Endometrium (tissue), 2 donors: ENCODE measurements at regions not wholly inside any gene's neighbourhood (a gene's known extent, or its start where the extent isn't known, plus 50 kb on each side); places are given as distances from the start of the nearest gene placed in this dataset.
"Not testable (repeated sequence)": the region's sequence is repeated elsewhere in the genome, so short reads cannot be mapped to it uniquely, and the experiment has no call there.

Experiments
- FAIRE-seq: peaks from 2 replicates; lab custom pipeline; 2012; peaks lifted over from hg19 to GRCh38; lab: Jason Lieb, UNC
- donor health status: control.
- donor health status: control.

DNA sequence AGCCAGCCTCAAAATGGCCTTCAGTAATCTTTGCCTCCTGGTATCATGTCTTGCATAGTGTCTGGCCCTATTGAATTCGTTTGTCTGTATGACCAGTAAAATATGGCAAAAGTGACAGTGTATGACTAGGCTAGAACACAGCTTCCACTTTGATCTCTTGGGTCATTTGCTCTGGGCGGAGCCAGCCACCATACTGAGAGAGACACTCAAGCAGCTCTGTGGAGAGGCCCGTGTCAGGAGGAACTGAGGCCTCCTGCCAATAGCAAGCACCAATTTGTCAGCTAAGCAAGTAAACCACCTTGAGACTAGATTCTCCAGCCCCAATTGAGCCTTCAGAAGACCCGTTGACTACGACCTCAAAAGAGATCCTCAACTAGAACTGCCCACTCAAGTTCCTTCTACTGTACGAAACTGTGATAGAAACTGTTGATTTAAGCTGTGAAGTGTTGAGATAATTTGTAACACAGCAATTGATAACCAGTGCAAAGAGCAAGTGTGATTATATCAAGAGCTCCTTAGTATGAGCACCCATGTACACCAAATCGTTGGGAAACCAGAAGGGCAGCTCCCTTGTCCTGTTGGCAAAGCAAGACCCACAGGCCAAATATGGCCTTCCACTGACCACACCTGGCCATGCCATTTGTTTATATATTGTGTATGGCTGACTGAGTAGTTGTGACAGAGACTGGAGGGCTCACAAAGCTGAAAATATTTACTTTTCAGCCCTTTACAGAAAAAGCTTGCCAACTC, 52.7 kb upstream of the SERBP1 start:
- FAIRE-seq: no peak

DNA sequence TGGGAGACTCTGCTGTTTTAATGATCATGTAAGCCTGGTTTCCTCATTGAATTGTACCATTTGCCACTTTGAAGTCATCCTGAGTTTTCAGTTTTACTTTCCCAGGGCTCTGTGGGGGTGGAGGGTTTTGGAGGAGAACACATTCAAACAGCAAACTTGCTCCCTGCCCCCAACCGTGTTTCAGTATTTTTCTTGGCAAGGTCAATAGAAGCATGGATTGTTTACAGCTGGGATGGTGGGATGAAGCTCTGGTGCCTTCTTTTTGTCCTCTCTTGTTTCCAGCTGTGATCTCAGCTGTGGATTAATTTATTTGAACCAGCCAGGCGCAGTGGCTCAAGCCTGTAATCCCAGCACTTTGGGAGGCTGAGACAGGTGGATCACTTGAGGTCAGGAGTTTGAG, 54.3 kb upstream of the SERBP1 start:
- FAIRE-seq: no peak

DNA sequence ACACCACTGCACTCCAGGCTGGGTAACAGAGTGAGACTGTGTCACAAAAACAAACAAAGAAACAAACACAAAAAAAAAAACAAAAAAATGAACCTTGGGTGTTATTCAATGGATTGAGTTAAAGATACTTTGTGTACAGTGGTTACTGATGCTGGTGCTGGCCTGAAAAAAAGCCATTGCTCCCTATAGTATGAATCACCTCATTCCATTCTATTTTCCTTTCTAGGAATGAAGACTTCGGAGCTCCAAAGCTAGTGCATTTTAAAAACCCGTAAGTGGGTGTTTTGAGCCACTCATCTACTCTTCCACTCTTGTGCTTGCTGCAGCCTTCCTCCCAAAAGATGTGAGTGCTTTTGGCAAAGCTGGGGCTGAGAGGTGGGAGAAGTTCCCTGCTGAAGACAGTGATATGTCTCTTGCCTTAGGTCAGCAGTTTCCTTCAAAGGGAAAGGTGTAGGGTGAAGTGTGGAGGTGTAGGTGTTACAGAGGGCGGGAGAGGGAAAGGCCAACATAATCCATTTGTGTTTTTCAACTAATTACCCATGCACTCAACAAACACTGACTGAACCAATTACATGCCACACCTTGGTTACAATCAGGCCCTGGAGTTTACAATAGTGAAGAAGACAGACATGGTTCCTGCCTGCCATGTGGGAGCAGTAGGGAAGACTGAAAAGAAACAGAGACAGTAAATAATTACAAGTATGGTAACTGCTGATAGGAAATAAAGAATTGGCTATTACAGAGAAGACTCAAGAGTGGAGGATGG, 55.0 kb upstream of the SERBP1 start:
- FAIRE-seq: no peak

DNA sequence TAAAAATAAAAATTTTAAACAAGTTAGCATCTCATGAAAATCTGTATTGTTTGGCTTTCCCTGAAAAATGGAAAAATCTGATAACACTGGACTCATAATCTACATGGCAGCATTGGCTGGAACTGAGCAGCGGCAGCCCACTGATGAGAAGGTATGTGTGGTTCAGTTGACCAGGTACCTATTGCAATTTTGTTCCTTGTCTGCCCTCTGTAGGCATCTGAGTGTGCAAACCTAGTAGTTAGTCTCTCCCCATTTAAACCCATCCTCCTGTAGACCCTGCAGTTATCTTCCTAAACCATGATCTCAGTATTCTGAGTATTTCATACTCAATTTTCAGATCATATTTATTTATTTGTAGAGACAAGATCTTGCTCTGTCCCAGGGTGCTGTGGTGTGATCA, 59.4 kb upstream of the SERBP1 start:
- no peak for FAIRE-seq

DNA sequence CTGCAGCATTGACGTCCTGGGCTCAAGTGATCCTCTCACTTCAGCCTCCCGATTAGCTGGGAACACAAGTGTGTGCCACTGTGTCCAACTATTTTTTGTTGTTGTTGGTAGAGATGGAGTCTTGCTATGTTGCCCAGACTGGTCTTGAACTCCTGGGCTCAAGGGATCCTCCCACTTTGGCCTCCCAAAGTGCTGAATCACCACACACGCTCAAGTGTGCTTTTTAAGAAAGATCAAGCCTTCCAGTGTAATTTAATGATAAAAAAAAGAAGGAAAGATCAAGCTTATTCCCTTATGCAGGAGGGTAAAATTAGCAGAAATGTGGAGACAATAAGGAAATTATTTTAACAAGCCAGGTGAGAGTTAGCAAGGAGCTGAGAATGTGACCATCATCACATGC, 61.1 kb upstream of the SERBP1 start:
- FAIRE-seq: no peak

DNA sequence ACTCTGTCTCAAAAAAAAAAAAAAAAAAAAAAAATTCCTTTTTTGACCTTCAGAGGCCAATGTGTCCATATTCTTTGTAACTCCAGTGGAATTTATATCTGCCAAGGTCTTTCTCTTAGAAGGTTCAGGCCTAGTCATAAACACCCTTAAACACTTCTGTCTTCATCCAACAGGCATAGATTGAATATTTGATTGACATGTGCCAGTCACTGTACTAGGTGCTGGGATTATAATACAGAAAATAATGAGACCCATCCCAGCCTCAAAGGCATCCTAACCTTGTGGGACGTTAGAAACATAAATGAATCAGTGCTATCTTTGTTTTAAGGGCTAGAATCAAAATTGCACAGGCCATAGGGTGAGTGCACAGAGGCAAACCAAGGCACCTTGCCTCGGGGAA, 62.9 kb upstream of the SERBP1 start:
- no peak for FAIRE-seq

DNA sequence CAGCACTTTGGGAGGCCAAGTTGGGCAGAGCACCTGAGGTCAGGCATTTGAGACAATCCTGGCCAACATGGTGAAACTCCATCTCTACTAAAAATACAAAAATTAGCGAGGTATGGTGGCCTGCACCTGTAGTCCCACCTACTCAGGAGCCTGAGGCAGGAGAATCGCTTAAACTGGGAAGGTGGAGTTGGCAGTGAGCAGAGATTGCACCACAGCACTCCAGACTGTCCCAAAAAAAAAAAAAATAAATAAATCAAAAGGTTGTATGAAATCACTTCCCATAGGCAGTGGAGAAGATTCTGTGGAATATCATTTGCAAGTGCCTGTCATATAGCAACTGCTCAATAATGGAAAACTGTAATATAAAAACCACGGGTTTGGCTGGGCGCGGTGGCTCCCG, 65.1 kb upstream of the SERBP1 start:
- FAIRE-seq: no peak

DNA sequence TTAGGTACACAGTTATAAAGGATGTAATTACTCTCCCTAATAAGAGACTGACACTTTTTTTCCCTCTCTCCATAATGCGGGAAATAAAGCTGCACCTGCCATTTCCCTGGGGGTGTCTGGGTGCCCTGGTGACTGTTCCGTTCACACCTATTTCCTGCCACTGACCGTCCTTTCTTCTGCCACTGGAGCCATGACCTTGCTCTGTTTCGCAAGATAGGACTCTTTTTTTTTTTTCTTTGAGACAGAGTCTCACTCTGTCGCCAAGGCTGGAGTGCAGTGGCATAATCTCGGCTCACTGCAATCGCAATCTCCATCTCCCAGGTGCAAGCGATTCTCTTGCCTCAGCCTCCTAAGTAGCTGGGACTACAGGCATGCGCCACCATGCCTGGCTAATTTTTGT, 66.1 kb upstream of the SERBP1 start:
- no peak for FAIRE-seq

DNA sequence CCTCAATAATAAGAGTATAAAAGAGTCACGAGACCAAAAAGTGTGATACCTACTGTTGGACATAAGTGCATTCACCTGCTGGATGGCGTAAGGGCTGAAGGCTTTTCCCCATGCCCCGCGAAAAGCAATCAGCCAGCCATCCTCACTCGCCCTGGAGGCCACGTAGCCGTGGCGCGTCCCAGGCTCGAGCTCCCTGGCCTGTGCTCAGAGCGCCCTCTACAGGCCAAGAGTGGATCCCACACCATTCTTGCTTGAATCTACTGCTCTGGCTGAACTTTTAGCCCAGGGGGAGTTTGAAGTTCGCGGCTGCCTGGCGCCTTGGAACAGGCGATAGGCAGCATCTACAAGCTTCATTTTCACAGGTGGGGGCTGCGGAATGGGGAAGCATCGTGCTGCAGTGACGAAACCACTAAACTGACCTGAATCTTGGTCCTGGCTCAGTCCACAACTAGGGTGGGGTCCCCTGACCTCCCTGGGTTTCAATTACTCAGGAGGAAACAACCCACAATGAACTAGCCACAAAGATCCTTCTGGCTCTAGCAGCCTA, 70.3 kb upstream of the SERBP1 start:
- no peak for FAIRE-seq

DNA sequence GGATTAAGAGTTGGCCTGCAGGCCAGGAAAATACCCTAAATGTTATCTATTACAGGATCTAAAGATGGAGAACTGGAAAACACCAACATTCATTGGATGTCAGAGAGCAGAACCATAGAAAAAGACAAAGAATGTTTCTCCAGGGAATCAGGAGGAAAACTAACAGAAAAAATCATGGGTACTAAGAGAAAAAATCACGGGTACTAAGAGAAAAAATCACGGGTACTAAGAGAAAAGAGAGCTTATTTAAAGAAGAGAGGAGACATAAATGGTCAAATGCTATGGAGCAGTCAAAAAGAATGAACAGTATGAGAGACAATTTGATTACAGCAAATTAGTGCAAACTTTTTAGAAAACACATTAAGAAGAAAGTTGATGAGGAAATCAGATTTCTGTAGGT, 73.8 kb upstream of the SERBP1 start:
- FAIRE-seq: no peak

DNA sequence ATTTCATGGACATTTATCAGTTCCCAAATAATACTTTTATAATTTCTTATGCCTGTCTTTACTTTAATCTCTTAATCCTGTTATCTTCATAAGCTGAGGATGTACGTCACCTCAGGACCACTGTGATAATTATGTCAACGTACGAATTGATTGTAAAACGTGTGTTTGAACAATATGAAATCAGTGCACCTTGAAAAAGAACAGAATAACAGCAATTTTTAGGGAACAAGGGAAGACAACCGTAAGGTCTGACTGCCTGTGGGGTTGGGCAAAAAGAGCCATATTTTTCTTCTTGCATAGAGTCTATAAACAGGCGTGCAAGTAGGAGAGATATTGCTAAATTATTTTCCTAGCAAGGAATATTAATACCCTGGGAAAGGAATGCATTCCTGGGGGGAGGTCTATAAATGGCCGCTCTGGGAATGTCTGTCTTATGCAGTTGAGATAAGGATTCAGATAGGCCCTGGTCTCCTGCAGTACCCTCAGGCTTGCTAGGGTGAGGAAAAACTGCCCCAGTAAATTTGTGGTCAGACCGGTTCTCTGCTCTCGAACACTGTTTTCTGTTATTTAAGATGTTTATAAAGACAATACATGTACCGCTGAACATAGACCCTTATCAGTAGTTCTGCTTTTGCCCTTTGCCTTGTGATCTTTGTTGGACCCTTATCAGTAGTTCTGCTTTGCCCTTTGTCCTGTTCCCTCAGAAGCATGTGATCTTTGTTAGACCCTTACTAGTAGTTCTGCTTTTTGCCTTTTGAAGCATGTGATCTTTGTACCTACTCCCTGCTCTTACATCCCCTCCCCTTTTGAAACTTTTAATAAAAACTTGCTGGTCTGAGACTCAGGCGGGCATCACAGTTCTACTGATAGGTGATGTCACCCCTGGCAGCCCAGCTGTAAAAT, 83.4 kb upstream of the SERBP1 start:
- FAIRE-seq: not testable (repeated sequence)

DNA sequence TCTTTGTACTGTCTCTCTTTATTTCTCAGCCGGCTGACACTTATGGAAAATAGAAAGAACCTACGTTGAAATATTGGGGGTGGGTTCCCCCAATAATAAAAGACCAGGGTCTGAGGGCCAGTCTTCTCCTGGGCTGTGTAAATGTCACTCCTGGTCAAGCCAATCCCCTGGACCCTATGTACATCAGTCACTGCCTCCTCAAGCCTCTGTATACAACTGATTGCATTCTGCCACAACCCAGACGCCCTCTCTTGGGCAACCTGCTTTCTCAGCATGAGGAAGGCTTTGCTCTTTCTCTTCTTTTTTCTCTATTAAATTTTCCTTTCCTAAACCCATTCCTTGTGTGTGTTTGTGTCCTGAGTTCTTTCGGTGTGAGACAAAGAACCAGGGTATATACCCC, 84.1 kb upstream of the SERBP1 start:
- FAIRE-seq: no peak

DNA sequence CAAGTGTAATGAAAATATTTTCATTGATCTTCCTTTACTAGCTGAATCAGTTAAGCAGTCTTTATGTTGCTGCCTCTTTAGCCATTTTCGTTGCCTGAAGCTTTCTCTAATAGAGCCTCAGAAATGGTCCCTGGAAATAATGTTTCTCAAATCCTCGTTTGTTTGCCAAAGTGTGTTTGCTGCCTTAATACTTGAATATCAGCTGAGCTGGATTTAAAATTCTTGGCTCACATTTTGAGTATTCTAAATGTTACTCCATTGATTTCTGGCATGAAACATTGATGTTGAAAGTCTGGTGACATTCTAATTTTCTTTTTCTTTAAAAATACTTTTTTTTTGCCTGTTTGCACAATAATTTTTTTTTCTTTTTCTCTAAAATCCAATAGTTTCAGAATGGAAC, 84.6 kb upstream of the SERBP1 start:
- no peak for FAIRE-seq

DNA sequence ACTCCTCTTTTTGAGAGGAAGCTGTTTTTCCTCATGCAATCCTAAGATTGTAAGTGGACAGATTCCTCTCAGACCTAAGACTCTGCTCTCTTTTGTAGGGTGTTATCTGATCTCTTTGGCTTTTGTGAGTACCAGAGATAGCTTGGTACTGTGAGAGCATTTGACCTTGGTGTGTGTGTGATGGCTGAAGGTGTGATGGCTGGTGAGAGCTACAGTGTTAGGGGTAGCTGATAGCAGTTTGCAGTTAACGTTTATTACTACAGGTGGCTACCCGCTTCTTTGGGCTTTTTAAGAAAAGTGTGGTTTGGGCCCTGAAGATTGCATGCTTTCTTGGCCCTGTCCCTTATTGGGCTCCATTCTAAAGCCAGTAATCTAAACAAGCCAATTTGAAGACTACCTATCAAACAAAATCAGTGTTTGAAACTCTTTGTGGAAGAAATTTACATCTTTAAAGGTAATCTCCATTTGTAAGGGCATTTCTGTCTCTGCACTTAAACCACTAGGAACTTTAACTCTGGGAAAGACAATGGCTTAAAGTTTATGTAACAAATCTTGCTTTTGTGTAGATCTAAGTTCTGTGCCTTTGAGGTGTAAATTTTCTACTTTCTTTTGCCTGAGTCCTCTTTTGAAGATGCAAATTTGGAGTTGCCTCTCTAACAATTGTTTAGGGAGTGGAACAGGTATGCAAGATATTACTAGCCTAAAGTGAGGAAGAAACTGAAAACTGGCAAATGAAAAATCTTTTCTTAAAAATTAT, 85.3 kb upstream of the SERBP1 start:
- FAIRE-seq: no peak

DNA sequence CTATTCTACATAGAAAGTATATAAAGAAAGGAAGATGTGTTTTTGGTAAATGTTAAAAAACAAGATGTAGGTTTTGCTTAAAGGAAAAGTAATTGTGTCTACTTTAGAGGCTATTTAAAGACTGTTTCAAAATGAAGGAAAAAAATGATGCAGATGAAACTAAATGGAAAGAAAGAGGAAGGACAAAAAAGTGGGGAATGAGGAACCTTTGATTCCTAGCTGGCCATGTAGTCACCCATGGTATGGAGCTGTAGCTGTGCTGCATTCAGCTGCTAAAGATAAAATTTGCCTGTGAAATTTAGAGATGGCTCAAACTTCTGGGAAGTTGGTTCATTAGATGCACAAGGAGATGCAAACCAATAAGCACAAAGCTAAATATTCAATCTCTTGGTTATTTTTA, 86.8 kb upstream of the SERBP1 start:
- no peak for FAIRE-seq

DNA sequence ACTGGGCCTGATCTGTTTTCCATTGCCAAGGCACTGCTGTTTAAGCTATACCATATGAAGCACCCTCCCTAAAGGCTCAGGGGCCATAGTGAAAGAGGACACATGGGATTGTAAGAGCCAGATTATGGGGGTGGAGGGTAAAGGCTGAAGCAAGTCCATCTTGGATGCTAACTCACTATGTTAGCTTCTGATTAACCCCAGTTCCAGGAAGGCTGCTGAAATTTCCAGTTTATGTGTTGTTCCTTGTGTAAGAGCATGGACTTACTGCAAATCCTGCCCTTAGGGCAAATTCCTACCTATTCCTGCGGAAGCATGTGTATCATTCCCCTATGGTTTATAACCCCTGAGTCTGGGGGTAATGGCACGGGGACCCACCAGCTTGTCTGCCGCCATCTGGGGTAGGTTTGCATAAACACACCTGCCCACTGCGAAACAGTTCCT, 91.8 kb upstream of the SERBP1 start:
- FAIRE-seq: no peak

DNA sequence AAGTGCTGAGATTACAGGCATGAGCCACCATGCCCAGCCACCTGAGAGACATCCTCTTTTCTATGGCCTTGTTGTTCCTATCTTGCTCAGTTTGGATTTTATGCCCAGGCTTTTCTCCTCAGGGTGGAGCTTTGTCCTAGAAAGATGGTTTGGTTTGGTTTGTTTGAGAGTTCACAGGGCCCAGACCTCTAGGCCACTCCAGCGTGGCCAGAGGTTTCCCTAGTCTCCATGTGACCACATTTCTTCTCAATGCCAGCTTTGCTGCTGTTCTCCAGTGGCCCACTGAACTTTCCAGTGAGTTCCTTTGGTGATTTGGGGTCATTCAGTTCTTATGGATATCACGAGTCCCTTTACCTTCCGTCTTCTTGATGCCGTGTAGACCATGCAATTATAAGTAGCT, 92.6 kb upstream of the SERBP1 start:
- FAIRE-seq: no peak

DNA sequence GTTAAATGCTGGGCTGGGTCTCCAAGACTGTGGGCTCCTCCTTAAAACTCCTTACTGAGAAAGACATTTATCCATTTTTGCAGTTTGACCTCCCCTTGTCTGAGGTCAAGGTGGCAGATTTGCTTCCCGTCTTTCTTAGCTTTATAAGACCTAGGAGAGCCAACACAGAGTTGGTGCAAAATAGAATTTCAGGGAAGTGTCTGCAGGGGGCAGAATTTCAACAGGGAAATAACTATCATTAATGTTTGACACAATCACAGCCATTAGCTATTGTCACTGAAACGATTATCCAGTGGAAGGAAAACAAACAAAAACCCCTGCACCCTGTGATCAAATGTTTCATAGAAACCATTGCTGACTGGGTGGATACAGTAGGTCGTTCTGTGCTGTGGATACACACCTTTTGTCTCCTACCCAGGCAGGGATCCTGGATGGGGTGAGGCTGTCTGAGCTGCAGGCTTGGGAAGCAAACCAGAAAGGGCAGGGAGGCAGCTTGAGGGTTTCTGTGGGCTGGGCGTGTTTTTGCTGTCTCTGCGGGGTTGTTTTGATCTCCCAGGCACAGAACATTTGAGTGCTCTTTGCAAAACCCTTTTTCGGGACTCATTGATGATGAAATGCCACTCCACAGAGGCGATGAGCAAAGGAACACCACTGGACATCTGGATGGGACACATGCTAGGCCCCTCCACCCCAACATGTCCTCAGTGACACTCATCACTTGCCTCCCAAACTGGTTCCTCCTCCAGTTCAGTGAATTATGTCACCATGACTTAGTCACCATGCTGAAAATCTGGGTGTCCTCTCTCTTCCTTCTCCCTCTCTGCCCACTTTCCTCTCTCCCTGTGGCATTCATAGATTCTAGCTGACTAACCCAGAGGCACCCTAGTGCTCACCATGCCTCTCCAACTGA, 94.2 kb upstream of the SERBP1 start:
- no peak for FAIRE-seq

DNA sequence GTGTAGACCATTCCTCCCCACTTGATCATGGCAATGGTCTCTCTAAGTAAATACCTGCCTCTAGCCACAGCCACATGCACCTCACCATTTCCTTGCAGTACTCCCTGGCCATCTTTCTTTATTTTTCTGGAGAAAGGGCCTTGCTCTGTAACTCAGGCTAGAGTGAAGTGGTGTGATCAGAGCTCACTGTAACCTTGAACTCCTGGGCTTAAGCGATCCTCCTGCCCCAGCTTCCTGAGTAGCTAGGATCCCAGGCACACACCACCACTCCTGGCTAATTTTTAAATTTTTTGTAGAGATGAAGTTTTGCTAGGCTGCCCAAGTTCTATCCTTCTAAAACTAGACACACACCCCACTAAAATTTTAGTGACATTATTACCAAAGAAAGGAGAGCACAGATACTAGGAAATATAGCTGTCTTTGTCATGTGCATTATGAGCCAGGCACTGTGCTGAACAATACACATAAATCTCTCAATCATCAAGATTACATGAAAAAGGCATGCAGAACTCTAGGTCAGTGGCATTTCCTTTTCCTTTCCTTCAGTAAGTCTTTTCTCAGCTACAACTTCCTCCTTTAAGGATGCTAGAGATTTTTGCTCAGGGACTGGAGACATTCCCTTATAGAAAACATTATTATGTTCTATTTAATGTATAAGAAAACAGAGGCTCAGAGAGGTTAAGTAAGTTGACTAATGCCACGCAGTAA, 95.0 kb upstream of the SERBP1 start:
- no peak for FAIRE-seq

DNA sequence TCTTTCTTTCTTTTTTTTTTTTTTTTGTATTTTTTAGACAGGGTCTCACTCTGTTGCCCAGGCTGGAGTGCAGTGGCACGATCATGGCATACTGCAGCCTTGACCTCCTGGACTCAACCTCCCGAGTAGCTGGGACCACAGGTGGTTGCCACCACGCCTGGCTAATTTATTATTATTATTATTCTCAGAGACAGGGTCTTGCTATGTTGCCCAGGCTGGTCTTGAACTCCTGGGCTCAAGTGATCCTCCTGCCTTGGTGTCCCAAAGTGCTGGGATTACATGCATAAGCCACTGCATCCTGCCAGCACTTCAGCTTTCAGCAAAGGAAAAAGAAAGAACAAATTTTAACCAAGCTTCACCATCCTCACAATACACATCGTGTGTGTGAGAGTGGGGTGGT, 97.9 kb upstream of the SERBP1 start:
- FAIRE-seq: no peak
